Stimulated activated CD8-positive, alpha-beta memory T cell treated with anti-CD3 and anti-CD28 coated beads, Interleukin-7, amount 100 ng/mL, for 24 hours (primary cell): ENCODE measurements at regions not wholly inside any gene's neighbourhood (a gene's known extent, or its start where the extent isn't known, plus 50 kb on each side); places are given as distances from the start of the nearest gene placed in this dataset.
"Not testable (repeated sequence)": the region's sequence is repeated elsewhere in the genome, so short reads cannot be mapped to it uniquely, and the experiment has no call there.

Source experiments
- DNase-seq: peaks from one replicate; pipeline ENCODE4 v3.0.0-alpha.2; 2020; ENCODE audit warnings: low read depth

DNA sequence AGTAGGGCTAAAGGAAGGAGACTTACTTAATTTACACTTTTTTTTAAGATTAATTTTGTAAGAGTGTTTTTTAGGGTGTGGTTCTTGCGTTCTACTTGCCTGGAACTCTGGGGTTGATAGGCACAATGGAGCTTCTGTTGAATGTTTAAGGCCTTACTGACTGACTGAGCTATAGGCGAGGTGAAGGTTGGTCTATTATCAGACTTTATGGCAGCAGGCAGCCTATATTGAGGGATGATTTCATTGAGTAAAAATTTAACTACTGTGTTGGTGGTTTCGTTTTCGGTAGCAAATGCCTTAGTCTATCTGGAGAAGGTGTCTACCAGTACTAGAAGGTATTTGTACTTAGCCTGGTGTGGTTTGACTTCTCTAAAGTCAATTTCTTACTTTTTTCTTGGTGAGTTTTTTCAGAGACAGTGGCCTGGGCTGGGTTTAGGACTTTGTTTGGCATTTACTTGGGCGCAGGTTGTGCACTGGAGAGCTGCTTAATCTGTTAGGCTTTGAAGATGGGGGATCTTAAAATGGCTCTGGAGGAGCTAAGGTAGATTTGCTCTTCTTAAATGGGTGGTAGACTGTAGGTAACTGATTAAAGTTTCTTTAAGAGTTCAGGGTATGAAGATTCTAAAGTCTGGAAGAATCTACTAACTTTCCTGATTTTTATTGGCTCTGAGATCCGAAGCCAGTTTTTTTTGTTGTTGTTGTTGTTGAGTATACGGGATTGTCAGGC lies 164.5 kb upstream of the CCZ1B start:
- not testable (repeated sequence) for DNase-seq

DNA sequence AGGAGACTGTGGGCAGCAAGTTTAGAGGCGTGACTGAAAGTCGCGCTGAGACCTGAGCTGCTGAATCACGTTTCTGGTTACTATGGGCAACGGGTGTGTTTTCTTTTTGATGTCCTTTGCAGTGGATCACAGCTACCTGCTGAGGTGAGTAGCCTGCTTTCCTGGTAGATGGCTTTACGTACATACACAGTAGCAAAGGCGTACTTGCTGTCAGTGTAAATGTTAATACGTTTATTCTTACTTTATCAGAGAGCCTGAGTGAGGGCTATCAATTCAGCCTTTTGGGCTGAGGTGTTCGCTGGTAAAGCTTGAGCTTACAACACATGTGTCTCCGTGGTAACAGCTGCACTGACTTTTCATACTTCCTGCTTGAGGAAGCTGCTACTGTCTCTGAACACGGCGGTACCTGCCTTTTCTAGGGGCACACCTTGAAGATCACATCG lies 165.1 kb upstream of the CCZ1B start:
- not testable (repeated sequence) for DNase-seq

DNA sequence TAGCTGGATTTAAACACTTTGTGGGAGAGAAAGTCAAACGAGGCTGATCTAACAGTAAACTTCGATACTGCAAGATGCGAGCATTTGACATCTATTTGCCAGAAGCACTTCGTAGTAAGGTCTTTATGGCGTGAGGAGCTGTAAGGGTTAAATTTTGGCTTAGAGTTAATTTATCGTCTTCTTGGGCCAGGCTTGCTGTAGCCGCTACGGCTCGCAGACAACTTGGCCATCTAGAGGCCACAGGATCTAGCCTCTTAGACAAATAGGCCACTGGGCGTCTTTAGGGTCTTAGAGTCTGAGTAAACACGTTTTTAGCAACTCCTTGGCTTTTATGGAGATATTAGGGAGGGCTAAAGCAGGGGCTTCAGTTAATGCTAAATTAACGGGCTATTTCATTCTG lies 165.6 kb upstream of the CCZ1B start:
- not testable (repeated sequence) for DNase-seq

DNA sequence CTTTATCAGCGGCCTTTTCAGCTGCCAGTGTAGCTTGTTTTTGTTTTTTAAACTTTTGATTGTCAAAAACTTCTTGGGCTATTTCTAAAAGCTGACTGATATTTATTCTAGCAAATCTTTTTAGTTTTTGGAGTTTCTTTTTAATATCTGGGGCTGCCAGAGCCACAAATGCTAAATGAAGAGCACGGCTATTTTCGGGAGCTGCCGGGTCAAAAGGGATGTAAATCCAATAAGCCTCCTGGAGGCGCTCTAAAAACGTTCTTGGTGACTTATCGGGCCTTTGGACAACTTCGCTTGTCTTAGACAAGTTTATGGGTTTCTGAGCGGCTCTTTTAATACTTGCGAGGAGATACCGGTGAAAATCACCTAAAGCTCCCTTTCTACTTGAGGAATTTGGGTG lies 166.1 kb upstream of the CCZ1B start:
- DNase-seq = not testable (repeated sequence)

DNA sequence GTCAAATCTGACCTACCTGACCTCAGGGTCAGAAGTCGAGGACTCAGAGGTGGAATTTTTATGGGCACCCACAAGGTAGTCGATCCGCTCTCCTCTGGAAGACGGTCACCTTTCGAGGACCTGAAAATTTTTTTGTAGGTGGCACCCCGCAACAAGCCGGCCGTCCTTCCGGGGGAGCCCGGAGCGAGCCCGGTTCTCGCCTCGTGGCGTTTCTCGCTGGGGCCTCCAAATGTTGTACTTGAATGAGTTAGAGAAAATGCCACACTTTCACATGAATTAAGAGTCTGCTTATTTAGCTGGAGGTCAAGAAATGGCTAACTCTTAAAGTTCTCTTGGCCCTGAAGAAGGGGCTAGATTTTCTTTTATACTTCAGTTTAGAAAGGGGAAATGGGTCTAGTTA lies 169.0 kb upstream of the CCZ1B start:
- DNase-seq = not testable (repeated sequence)

DNA sequence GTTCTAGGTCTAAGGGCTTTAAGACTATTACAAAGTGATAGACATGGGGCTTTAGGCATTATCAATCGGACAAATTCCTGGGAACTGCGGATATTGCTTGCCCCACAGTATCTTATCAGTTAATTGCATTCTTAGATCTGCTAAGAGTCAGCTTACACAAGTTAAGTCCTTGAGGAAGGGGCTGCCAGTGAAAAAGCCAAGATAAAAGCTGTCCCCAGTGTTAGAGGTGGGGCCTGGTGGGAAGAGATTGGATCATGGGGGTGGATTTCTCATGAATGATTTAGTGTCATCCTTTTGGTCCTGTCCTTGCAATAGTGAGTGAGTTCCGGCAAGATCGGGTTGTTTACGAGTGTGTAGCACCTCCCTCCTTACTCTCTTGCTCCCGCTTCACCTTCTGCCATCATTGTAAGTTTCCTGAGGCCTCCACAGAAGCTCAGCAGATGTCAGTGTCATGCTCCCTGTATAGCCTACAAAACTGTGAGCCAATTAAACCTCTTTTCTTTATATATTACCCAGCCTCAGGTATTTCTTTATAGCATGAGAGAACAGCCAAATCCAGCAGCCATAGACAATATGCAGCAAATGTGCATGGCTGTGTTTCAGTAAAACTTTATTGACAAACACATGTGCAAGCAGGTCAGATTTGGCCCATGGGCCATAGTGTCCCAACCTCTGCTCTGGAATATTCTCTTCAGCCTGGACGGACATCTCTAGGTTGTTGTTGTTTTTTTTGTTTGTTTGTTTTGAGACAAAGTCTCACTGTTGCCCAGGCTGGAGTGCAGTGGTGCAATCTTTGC lies 169.6 kb upstream of the CCZ1B start:
- DNase-seq = not testable (repeated sequence)

DNA sequence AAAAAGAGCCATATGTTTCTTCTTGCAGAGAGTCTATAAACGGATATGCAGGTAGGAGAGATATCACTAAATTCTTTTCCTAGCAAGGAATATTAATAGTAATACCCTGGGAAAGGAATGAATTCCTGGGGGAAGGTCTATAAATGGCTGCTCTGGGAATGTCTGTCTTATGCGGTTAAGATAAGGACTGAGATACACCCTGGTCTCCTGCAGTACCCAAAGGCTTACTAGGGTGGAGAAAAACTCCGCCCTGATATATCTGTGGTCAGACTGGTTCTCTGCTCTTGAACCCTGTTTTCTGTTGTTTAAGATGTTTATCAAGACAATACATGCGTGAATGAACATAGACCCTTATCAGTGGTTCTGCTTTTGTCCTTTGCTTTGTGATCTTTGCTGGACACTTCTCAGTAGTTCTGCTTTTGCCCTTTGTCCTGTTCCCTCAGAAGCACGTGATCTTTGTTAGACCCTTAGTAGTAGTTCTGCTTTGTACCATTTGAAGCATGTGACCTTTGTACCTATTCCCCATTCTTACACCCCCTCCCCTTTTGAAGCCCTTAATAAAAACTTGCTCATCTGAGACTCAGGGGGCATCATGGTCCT lies 173.1 kb upstream of the CCZ1B start:
- DNase-seq = not testable (repeated sequence)

DNA sequence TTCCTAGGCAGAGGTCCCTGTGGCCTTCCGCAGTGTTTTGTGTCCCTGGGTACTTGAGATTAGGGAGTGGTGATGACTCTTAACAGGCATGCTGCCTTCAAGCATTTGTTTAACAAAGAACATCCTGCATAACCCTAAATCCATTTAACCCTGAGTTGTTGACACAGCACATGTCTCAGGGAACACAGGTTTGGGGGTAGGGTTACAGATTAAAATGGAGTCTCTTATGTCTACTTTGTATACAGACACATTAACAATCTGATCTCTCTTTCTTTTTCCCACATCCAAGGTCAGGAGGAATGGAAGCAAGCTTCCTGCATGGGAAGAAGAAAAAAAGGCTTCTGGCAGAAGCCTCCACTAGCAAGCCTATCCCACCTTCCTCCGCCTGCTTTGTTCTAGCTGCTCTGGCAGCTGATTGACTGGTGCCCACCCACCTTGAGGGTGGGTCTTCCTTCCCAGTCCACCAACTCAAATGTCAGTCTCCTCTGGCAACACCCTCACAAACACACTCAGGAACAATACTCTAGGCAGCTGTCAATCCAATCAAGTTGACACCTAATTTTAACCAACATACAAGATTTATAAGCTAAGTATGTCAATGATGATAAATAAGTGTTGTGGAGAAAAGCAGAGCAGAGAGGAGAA lies 176.5 kb upstream of the CCZ1B start:
- no peak for DNase-seq

DNA sequence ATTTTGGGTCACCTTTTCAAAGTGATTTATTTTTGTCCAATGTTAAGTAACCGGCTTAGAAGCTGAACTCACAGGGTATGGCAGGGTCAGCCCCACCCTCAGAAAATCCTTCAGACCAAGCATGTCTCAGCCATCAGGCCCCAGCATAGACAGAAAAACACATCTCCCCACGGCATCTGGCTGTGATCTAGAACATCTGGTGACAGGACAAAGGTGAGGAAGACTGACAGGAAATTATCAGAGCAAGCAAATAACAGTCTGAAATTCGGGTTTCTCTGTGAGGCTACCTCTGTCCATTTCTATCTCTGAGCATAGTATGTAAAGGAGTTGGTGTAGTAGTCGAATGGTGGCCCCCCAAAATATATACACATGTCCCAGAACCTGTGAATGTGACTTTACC lies 177.0 kb upstream of the C1GALT1 start:
- no peak for DNase-seq

DNA sequence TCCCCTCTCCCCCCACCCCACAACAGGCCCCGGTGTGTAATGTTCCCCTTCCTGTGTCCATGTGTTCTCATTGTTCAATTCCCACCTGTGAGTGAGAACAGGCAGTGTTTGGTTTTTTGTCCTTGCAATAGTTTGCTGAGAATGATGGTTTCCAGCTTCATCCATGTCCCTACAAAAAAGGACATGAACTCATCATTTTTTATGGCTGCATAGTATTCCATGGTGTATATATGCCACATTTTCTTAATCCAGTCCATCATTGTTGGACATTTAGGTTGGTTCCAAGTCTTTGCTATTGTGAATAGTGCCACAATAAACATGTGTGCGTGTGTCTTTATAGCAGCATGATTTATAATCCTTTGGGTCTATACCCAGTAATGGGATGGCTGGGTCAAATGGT lies 176.4 kb upstream of the C1GALT1 start:
- not testable (repeated sequence) for DNase-seq

DNA sequence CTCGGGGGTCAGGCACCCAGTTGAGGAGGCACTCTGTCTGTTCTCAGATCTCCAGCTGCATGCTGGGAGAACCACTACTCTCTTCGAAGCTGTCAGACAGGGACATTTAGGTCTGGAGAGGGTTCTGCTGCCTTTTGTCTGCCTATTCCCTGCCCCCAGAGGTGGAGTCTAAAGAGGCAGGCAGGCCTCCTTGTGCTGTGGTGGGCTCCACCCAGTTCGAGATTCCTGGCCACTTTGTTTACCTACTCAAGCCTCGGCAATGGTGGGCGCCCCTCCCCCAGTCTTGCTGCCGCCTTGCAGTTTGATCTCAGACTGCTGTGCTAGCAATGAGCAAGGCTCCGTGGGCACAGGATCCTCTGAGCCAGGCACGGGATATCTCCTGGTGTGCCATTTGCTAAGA lies 171.1 kb upstream of the C1GALT1 start:
- not testable (repeated sequence) for DNase-seq

DNA sequence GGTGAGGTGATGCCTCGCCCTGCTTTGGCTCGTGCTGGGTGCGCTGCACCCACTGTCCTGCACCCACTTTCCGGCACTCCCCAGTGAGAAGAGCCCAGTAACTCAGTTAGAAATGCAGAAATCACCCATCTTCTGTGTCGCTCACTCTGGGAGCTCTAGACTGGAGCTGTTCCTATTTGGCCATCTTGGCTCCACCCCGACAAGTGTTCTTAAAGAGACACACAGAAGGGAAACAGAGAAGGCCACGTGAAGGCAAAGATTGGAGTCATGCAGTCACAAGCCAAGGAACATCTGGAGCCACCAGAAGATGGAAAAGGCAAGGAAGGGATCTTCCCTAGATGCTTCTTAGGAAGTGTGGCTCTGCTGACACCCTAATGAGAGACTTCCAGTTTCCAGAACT lies 170.6 kb upstream of the C1GALT1 start:
- DNase-seq = not testable (repeated sequence)

DNA sequence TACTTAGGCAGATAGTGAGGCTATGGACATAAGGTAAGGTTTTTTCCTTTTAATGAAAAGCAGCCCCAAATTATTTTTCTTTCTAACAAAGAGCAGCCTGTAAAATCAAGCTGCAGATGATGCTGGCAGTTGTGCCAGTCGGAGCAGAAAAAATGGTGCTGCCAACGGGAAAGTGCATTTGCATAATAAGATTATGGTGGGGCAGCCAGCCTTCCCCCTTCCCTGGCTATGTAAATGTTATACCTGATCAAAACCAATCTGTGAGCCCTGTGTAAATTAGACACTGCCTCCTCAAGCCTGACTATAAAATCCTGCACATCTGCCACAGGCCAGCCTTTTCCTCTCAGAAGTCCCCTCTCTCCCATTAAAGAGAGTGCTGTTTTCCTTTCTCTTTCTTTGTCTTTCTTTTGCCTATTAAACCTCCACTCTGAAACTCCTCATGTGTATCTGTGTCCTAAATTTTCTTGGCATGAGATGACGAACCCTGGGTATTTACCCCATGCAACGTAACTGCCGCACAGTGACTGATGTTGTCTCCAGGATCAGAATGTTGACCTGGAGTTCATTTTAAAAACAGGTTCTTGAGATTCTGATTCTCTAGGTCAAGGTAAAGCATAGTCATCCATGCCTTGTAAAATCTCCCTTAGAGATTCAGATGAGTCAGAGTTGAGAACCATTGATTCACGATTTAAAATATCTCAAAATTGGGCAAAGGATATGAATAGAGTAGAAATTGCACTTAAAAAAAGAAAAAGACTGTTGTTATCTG lies 167.3 kb upstream of the C1GALT1 start:
- no peak for DNase-seq

DNA sequence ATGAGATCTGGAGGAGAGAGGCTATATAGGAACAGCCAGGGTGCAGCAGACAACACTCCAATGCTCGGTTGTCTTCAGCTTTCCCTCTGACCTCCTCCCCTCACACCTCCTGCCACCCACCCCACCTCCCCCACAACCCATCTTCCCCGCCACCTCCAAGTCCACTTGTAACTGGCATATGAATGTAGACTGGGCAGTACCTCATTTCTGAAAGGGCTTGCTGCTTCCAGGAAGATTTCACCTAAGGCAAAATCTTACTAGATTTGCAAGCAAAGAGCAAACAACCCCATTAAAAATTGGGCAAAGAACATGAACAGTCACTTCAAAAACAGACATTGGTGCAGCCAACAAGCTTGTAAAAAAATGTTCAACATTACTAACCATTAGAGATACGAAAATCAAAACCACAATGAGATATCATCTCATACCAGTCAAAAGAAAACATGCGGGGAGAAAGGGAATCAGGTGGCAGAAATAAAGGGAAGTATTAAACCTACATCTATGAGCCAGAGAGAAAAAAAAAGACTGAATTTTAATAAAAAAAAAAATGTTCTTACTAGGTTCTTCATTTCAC lies 164.6 kb upstream of the C1GALT1 start:
- no peak for DNase-seq

DNA sequence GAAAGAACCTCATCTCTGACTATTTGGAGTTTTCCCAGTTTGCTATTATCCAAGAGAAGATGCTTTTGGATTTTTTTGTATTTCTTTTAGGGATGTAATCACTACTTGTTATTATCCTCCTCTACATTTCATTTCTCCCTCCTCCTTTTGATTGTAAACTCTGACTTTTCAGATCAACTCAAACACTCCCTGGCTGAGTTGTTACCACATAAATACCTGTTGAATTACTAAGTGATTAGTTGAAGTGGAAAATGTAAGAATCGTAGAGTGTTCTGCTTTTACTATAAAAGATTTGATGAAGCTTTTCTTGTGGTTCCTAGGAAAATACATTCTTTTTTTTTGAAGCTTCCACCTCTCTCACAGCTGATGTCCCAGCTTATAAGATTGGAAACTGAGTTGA lies 164.1 kb upstream of the C1GALT1 start:
- DNase-seq = no peak

DNA sequence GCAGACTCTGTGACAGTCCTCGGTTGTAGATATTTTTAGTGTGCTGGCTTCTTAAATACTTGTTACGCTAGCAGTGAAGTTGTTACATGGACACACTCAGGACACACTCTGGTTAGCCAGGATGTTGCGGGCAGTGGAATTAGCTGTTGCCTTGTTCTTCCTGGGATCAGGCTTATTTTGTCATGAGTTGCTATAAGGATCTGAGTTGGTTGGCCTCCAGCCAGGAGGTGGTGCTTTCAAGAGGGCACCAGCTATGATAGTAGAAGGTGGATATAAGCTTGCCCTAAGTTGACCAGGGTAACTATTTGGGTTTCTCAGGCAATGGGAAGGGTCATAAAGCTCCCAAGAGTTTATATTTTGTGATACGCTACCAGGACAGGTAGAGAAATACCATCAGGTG lies 150.1 kb upstream of the C1GALT1 start:
- DNase-seq = no peak

DNA sequence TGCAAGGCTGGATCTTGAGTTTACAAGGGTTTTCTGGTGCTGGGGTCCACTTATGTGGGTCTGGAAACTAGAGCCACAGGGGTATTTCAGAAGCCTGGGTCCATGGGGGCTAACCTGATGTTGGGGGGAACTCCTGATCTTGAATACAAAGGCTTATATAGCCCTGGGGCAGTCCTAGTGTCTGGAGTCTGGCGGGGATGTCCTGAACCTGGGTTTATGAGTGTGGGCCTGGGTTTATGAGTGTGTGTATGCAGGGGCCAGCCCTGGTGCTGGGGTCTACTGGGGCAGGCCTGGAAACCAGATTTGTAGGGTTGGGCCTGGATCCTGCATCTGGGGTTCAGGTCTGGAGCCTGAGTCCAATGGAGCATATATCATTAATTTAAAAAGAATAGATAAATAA lies 146.5 kb upstream of the C1GALT1 start:
- DNase-seq = no peak

DNA sequence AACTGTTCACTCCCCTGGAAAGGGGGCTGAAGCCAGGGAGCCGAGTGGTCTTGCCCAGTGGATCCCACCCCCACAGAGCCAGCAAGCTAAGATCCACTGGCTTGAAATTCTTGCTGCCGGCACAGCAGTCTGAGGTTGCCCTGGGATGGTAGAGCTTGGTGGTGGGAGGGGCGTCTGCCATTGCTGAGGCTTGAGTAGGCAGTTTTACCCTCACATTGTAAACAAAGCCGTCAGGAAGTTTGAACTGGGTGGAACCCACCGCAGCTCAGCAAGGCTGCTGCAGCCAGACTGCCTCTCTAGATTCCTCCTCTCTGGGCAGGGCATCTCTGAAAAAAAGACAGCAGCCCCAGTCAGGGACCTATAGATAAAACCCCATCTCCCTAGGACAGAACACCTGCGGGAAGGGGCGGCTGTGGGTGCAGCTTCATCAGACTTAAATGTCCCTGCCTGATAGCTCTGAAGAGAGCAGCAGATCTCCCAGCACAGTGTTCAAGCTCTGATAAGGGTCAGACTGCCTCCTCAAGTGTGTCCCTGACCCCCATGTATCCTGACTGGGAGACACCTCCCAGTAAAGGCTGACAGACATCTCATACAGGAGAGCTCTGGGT lies 140.0 kb upstream of the C1GALT1 start:
- not testable (repeated sequence) for DNase-seq

DNA sequence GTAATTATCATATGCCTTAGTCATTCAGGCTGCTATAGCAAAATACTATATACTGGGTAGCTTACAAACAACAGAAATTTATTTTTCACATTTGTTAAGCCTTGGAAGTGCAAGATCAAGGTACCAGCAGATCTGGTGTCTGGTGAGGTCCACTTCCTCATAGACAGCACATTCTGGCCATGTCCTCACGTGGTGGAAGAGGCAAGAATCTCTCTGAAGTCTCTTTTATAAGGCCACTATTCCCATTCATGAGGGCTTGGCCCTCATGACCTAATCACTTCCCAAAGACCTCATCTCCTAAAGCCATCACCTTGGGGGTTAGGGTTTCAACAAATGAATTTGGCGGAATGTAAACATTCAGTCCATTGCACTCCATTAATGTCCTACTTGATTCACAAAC lies 137.5 kb upstream of the C1GALT1 start:
- DNase-seq = no peak

DNA sequence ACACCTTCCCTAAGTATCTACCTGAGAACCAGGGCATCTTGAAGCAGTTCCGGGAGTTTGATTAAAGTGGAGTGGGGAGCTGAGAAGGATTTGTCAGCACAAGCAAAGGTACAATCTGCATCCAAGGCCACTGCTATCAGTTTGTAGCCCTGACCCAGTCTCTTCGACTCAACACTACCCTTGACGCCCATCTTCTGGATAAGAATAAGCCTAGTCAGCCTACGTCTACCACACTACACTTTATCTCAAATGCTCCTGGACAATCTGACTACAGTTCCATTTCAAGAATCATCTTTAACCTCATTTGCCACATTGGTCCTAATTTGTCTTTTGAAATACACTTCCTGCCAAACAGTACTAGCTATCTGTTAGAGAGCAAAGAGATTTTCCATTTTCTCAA lies 134.1 kb upstream of the C1GALT1 start:
- no peak for DNase-seq
